ENCODE measurements at regions not wholly inside any gene's neighbourhood (a gene's known extent, or its start where the extent isn't known, plus 50 kb on each side); places are given as distances from the start of the nearest gene placed in this dataset.

- TF ChIP-seq CTCF (IDR thresholded peaks at IDR 0.05; ENCODE audit: low read depth, low read length) (no peak), POLR2A (IDR thresholded peaks at IDR 0.05; ENCODE audit: extremely low read depth, insufficient read length) (no peak), MAX (IDR thresholded peaks at IDR 0.05; ENCODE audit: low read depth, low read length) (no peak)
Observed at GRCh38 chr5:25851301-25851700, 1187.1 kb downstream of the CDH9 start.

Measured in NB4 (cell line).